ENCODE measurements at regions not wholly inside any gene's neighbourhood (a gene's known extent, or its start where the extent isn't known, plus 50 kb on each side); places are given as distances from the start of the nearest gene placed in this dataset.

DNA sequence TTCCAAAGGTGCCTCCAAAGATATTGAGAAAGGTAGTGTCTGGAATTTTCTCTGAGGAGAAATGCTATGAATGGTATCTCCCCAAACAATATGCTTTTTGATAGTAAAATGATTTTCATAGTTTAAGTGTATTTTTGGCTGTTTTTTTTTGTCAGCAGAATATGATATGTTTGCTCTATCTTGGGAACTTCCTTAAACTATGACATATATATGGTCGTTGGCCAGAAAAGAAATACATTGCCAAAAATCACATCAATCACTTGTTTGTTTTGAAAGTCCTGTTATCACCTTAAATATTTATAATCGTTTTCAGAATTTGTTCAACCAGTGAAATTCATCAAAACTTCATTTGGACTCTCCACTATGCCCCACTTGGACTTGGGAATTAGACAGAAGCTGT is 816.9 kb downstream of the CDH11 start:
- Histone ChIP-seq H3K9ac (ENCODE audit: control insufficient read depth, insufficient read depth, low read length) (no peak overlapping the region), H3K4me3 (no peak overlapping the region), H3K27me3 (replicated peaks in 1 of 2; ENCODE audit: control insufficient read depth in 2 of 2, insufficient read depth in 2 of 2, low read length in 1 of 2) (no peaks in the 10 kb centered on the region), H3K36me3 (ENCODE audit: control insufficient read depth in 2 of 2, insufficient read depth in 2 of 2, low read length in 1 of 2) (no peaks in the 10 kb centered on the region), H2AFZ (ENCODE audit: control insufficient read depth, low read depth, low read length) (no peak overlapping the region), H3K4me1 (ENCODE audit: control insufficient read depth, insufficient read depth, low read length) (no peaks in the 10 kb centered on the region), H3K9me3 (replicated peaks; ENCODE audit: control insufficient read depth, insufficient read depth, low read length) (no peaks in the 10 kb centered on the region), H3K4me2 (ENCODE audit: control insufficient read depth, insufficient read depth) (no peak overlapping the region), H4K20me1 (ENCODE audit: control insufficient read depth, insufficient read depth) (no peaks in the 10 kb centered on the region), H3K27ac (ENCODE audit: control insufficient read depth, insufficient read depth) (no peak overlapping the region), H3K79me2 (ENCODE audit: control insufficient read depth, insufficient read depth, low read length) (no peaks in the 10 kb centered on the region)
- no peak for ATAC-seq
- CTCF ChIA-PET = no interaction called here
- RAD21 ChIA-PET (ENCODE audit: unreplicated experiment) = no interaction called here
- no peak for FAIRE-seq
- no peak for DNase-seq (ENCODE audit: low read depth, low spot score)
- no TSS peak for BruUV-seq (replicated peaks)
- SMC1A ChIA-PET (ENCODE audit: uncharacterized antibody, unreplicated experiment) = no interaction called here
- POLR2A ChIA-PET = no interaction called here
- in situ Hi-C loops (cut with MboI) = no loop called here
- intact Hi-C loops (cut with micrococcal nuclease; ENCODE audit: unreplicated experiment) = no loop called here
- TF ChIP-seq SMAD5 (IDR thresholded peaks at IDR 0.05; ENCODE audit: low read depth) (no peak), POLR2AphosphoS2 (IDR thresholded peaks at IDR 0.05; ENCODE audit: low read depth, low read length) (no peak), MTA3 (IDR thresholded peaks at IDR 0.05; ENCODE audit: borderline replicate concordance, low read length) (no peak), GATAD2B (conservative IDR thresholded peaks at IDR 0.05; ENCODE audit: low read depth) (no peak), WRNIP1 (IDR thresholded peaks at IDR 0.05; ENCODE audit: borderline replicate concordance, low read depth, low read length) (no peak), MEF2B (IDR thresholded peaks at IDR 0.05; ENCODE audit: partially characterized antibody, poor library complexity, severe bottlenecking) (no peak), FOS (IDR thresholded peaks at IDR 0.05; ENCODE audit: borderline replicate concordance, extremely low read depth, insufficient read length) (no peak), NFYB (IDR thresholded peaks at IDR 0.05; ENCODE audit: insufficient read depth, low read depth, low read length) (no peak), TBL1XR1 (IDR thresholded peaks at IDR 0.05; ENCODE audit: low read depth, low read length) (no peak), SUPT20H (IDR thresholded peaks at IDR 0.05; ENCODE audit: borderline replicate concordance, control insufficient read depth, low read depth, low read length) (no peak), IRF4 (IDR thresholded peaks at IDR 0.05; ENCODE audit: low read depth, low read length) (no peak), HDAC2 (IDR thresholded peaks at IDR 0.05) (no peak), TCF12 (IDR thresholded peaks at IDR 0.05; ENCODE audit: low read depth, low read length) (no peak), JUNB (IDR thresholded peaks at IDR 0.05) (no peak)
- TF ChIP-seq, protein P1, sequence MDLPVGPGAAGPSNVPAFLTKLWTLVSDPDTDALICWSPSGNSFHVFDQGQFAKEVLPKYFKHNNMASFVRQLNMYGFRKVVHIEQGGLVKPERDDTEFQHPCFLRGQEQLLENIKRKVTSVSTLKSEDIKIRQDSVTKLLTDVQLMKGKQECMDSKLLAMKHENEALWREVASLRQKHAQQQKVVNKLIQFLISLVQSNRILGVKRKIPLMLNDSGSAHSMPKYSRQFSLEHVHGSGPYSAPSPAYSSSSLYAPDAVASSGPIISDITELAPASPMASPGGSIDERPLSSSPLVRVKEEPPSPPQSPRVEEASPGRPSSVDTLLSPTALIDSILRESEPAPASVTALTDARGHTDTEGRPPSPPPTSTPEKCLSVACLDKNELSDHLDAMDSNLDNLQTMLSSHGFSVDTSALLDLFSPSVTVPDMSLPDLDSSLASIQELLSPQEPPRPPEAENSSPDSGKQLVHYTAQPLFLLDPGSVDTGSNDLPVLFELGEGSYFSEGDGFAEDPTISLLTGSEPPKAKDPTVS (IDR thresholded peaks at IDR 0.05; ENCODE audit: low read depth, low read length) = no peak
- TF ChIP-seq, protein P2, sequence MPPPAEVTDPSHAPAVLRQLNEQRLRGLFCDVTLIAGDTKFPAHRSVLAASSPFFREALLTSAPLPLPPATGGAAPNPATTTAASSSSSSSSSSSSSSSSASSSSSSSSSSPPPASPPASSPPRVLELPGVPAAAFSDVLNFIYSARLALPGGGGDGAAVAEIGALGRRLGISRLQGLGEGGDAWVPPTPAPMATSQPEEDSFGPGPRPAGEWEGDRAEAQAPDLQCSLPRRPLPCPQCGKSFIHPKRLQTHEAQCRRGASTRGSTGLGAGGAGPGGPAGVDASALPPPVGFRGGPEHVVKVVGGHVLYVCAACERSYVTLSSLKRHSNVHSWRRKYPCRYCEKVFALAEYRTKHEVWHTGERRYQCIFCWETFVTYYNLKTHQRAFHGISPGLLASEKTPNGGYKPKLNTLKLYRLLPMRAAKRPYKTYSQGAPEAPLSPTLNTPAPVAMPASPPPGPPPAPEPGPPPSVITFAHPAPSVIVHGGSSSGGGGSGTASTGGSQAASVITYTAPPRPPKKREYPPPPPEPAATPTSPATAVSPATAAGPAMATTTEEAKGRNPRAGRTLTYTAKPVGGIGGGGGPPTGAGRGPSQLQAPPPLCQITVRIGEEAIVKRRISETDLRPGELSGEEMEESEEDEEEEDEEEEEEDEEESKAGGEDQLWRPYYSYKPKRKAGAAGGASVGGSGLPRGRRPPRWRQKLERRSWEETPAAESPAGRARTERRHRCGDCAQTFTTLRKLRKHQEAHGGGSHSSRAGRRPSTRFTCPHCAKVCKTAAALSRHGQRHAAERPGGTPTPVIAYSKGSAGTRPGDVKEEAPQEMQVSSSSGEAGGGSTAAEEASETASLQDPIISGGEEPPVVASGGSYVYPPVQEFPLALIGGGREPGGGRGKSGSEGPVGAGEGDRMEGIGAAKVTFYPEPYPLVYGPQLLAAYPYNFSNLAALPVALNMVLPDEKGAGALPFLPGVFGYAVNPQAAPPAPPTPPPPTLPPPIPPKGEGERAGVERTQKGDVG (CRISPR knock-in tag; IDR thresholded peaks at IDR 0.05) = no peak
- TF ChIP-seq, protein P3, sequence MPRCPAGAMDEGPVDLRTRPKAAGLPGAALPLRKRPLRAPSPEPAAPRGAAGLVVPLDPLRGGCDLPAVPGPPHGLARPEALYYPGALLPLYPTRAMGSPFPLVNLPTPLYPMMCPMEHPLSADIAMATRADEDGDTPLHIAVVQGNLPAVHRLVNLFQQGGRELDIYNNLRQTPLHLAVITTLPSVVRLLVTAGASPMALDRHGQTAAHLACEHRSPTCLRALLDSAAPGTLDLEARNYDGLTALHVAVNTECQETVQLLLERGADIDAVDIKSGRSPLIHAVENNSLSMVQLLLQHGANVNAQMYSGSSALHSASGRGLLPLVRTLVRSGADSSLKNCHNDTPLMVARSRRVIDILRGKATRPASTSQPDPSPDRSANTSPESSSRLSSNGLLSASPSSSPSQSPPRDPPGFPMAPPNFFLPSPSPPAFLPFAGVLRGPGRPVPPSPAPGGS (IDR thresholded peaks at IDR 0.05; ENCODE audit: borderline replicate concordance, insufficient read depth, low read depth, low read length, poor library complexity, severe bottlenecking) = no peak
- WGBS (ENCODE audit: insufficient coverage, insufficient replicate concordance, low lambda C conversion rate, missing lambda C conversion rate) = 3% methylated on average over 2 of the region's 2 CpGs
